ENCODE measurements at regions not wholly inside any gene's neighbourhood (a gene's known extent, or its start where the extent isn't known, plus 50 kb on each side); places are given as distances from the start of the nearest gene placed in this dataset.

GRCh38 chr2:192948316-192948715 lies 753.6 kb upstream of the TMEFF2 start:
- no peak for TF ChIP-seq CTCF (IDR thresholded peaks at IDR 0.05)
- no peak for TF ChIP-seq POLR2A (IDR thresholded peaks at IDR 0.05)
- no peak for TF ChIP-seq POLR2AphosphoS5 (IDR thresholded peaks at IDR 0.05)

Measured in stomach (tissue), 4 donors.